ENCODE measurements at regions not wholly inside any gene's neighbourhood (a gene's known extent, or its start where the extent isn't known, plus 50 kb on each side); places are given as distances from the start of the nearest gene placed in this dataset.

DNA sequence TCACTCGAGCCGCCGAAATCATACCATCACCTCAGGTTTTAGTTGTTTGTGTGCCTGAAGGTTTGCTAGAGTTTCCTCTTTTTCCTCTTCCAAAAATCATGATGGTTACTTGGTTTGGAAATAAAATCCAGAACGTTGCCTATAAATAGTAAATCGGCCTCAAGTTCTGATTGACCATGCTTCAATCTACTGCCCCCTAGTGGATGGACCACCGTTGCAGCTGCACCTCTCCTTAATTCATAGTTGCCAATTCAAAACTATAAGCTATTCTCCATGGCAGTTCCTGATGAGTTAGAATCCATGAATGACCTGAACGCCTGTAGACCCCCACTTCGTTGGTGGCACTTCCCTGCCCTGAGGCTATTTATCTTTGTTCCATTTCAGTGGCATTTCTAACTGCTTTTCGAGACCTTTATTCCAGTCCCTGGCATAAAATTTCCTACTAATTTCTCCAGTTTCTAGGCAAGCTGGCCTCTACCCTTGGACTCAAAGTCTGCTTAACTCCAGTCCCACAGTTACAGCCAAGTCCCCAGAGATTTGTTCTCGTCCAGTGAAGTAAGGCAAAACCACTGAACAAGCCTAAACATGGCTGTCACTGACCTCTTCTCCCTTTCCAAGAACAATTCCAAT, 422.6 kb downstream of the EFNA5 start:
- no peaks in the 10 kb centered on the region for H3K9me3 ChIP-seq (ENCODE audit: low read length)
- H3K4me1 ChIP-seq (ENCODE audit: insufficient read depth, low read length, severe bottlenecking) = no peaks in the 10 kb centered on the region
- no peaks in the 10 kb centered on the region for H3K79me2 ChIP-seq (ENCODE audit: insufficient read depth, low read length)
- no peaks in the 10 kb centered on the region for H3K9me2 ChIP-seq (ENCODE audit: low read depth, low read length)
- H4K20me1 ChIP-seq (ENCODE audit: insufficient read depth, low read length) = no peaks in the 10 kb centered on the region
- H3K4me2 ChIP-seq (ENCODE audit: low read length) = no peak overlapping the region
- H3K4me3 ChIP-seq (ENCODE audit: low read depth, low read length, poor library complexity, severe bottlenecking) = no peak overlapping the region
- no peaks in the 10 kb centered on the region for H3K36me3 ChIP-seq (ENCODE audit: insufficient read depth, low read length)
- H3K27me3 ChIP-seq (ENCODE audit: insufficient read depth, low read length) = no peaks in the 10 kb centered on the region
- no peak overlapping the region for H3K9ac ChIP-seq (ENCODE audit: low read length)
- no peak overlapping the region for H2AFZ ChIP-seq (ENCODE audit: low read length)
- no peaks in the 10 kb centered on the region for H3F3A ChIP-seq (ENCODE audit: insufficient read depth, low read length)
- TF ChIP-seq, protein P1, sequence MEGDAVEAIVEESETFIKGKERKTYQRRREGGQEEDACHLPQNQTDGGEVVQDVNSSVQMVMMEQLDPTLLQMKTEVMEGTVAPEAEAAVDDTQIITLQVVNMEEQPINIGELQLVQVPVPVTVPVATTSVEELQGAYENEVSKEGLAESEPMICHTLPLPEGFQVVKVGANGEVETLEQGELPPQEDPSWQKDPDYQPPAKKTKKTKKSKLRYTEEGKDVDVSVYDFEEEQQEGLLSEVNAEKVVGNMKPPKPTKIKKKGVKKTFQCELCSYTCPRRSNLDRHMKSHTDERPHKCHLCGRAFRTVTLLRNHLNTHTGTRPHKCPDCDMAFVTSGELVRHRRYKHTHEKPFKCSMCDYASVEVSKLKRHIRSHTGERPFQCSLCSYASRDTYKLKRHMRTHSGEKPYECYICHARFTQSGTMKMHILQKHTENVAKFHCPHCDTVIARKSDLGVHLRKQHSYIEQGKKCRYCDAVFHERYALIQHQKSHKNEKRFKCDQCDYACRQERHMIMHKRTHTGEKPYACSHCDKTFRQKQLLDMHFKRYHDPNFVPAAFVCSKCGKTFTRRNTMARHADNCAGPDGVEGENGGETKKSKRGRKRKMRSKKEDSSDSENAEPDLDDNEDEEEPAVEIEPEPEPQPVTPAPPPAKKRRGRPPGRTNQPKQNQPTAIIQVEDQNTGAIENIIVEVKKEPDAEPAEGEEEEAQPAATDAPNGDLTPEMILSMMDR (IDR thresholded peaks at IDR 0.05; ENCODE audit: low read length) = peak; percentile 92
- no peak for TF ChIP-seq EZH2 (IDR thresholded peaks at IDR 0.05; ENCODE audit: borderline replicate concordance, low read length)
- H3K27ac ChIP-seq (ENCODE audit: low read depth, low read length, poor library complexity, severe bottlenecking) = no peak overlapping the region

DNA sequence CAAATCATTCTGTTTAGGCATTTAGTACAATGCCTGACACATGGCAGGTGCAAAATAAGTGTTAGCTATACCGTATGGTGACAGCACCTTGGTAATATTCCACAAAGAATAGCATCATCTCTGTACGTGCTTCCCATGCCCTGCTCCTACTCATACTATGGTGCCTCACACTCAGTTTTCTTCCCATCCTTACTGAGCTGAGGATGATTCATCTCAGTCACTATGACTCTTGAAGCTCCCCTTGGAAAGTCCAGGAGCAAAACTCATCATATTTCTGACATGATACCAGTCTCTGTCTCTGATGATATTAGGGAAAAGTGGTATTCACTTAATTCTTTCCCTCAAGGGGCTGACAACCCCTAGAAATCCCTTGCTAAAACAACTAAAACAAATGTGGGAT, 423.3 kb downstream of the EFNA5 start:
- Histone ChIP-seq H3F3A (ENCODE audit: insufficient read depth, low read length) (no peaks in the 10 kb centered on the region), H3K9me3 (ENCODE audit: low read length) (no peaks in the 10 kb centered on the region), H3K4me2 (ENCODE audit: low read length) (no peak overlapping the region), H3K4me3 (ENCODE audit: low read depth, low read length, poor library complexity, severe bottlenecking) (no peak overlapping the region), H3K36me3 (ENCODE audit: insufficient read depth, low read length) (no peaks in the 10 kb centered on the region), H3K27ac (ENCODE audit: low read depth, low read length, poor library complexity, severe bottlenecking) (no peak overlapping the region), H4K20me1 (ENCODE audit: insufficient read depth, low read length) (no peaks in the 10 kb centered on the region), H2AFZ (ENCODE audit: low read length) (no peak overlapping the region), H3K9me2 (ENCODE audit: low read depth, low read length) (no peaks in the 10 kb centered on the region), H3K27me3 (ENCODE audit: insufficient read depth, low read length) (no peaks in the 10 kb centered on the region), H3K4me1 (ENCODE audit: insufficient read depth, low read length, severe bottlenecking) (no peaks in the 10 kb centered on the region), H3K9ac (ENCODE audit: low read length) (no peak overlapping the region), H3K79me2 (ENCODE audit: insufficient read depth, low read length) (no peaks in the 10 kb centered on the region)
- TF ChIP-seq, protein P1 (IDR thresholded peaks at IDR 0.05; ENCODE audit: low read length) = no peak
- TF ChIP-seq EZH2 (IDR thresholded peaks at IDR 0.05; ENCODE audit: borderline replicate concordance, low read length) = no peak

DNA sequence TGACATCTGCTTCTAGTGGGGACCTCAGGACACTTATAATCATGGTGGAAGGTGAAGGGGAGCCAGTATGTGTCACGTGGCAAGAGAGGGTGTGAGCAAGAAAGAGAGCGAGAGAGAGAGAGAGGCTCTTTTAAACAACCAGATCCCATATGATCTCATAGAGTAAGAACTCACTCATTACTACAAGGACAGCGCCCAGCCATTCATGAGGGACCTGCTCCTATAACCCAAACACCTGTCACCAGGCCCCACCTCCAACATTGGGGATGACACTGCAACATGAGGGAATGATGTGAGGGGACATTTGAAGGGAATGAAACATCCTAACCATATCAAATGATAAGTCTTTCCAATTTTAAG, 427.5 kb downstream of the EFNA5 start:
- Histone ChIP-seq H2AFZ (ENCODE audit: low read length) (no peak overlapping the region), H3K36me3 (ENCODE audit: insufficient read depth, low read length) (no peaks in the 10 kb centered on the region), H3K79me2 (ENCODE audit: insufficient read depth, low read length) (no peaks in the 10 kb centered on the region), H3K27ac (ENCODE audit: low read depth, low read length, poor library complexity, severe bottlenecking) (no peak overlapping the region), H3K4me2 (ENCODE audit: low read length) (no peak overlapping the region), H3K9ac (ENCODE audit: low read length) (no peak overlapping the region), H3F3A (ENCODE audit: insufficient read depth, low read length) (no peaks in the 10 kb centered on the region), H3K9me2 (ENCODE audit: low read depth, low read length) (no peaks in the 10 kb centered on the region), H3K9me3 (ENCODE audit: low read length) (no peaks in the 10 kb centered on the region), H3K4me3 (ENCODE audit: low read depth, low read length, poor library complexity, severe bottlenecking) (no peak overlapping the region), H3K4me1 (ENCODE audit: insufficient read depth, low read length, severe bottlenecking) (no peaks in the 10 kb centered on the region), H4K20me1 (ENCODE audit: insufficient read depth, low read length) (no peaks in the 10 kb centered on the region), H3K27me3 (ENCODE audit: insufficient read depth, low read length) (no peaks in the 10 kb centered on the region)
- no peak for TF ChIP-seq EZH2 (IDR thresholded peaks at IDR 0.05; ENCODE audit: borderline replicate concordance, low read length)
- TF ChIP-seq, protein P1 (IDR thresholded peaks at IDR 0.05; ENCODE audit: low read length) = no peak
